GM12878 (cell line): ENCODE measurements at regions not wholly inside any gene's neighbourhood (a gene's known extent, or its start where the extent isn't known, plus 50 kb on each side); places are given as distances from the start of the nearest gene placed in this dataset.

ENCODE experiments used
- ATAC-seq: fragments of 200-7000 bp; cut with Tn5 transposase; 3 replicates; pipeline ENCODE4 v1.9.1; 2020; ENCODE audit warnings: mild to moderate bottlenecking, moderate library complexity
- BruUV-seq: library from RNA; stranded (reverse); fragments of 400-500 nt; replicated peaks from 2 replicates; lab custom pipeline; 2021; lab: Mats Ljungman, UMichigan
- CTCF ChIA-PET: fragments of 300-600 bp; sonication (Branson Sonifier 250); formaldehyde crosslinking; extraction: SDS; loops from one replicate; lab custom pipeline; 2021; ENCODE audit warnings: inconsistent platforms; lab: Yijun Ruan, JAX
- POLR2A ChIA-PET: fragments of 350-600 bp; formaldehyde crosslinking; extraction: SDS; loops from one replicate; lab custom pipeline; 2021; ENCODE audit warnings: inconsistent platforms; lab: Charles Lee
- RAD21 ChIA-PET: fragments of 300-600 bp; sonication (Branson Sonifier 250); formaldehyde crosslinking; loops from one replicate; lab custom pipeline; 2023; ENCODE audit warnings: antibody characterized with exemption; ENCODE audit not compliant: unreplicated experiment; lab: Charles Lee
- SMC1A ChIA-PET: fragments of 300-600 bp; sonication (Branson Sonifier 250); formaldehyde crosslinking; loops from one replicate; lab custom pipeline; 2023; ENCODE audit not compliant: unreplicated experiment, uncharacterized antibody; lab: Charles Lee
- DNase-seq: peaks from one replicate; pipeline ENCODE4 v3.0.0-alpha.2; 2011; ENCODE audit warnings: low read depth, low spot score
- FAIRE-seq: peaks from 3 replicates; lab custom pipeline; 2011; peaks lifted over from hg19 to GRCh38; lab: Jason Lieb, UNC
- H2AFZ ChIP-seq: 2 replicates; pipeline ENCODE4 v1.6.0; 2011; ENCODE audit warnings: low read depth, low read length, control low read depth; ENCODE audit not compliant: control insufficient read depth
- H3K27ac ChIP-seq: 2 replicates; pipeline ENCODE4 v1.5.1; 2011; ENCODE audit warnings: control low read depth; ENCODE audit not compliant: control insufficient read depth, insufficient read depth
- H3K27me3 ChIP-seq, 2 experiments: replicated peaks in 1 of 2; 2 replicates each; pipeline versions ENCODE4 v1.6.0 to v1.6.1; 2011; ENCODE audit warnings: low read length in 1 of 2; ENCODE audit not compliant: control insufficient read depth in 2 of 2, insufficient read depth in 2 of 2
- H3K36me3 ChIP-seq, 2 experiments: 2 replicates each; pipeline ENCODE4 v1.5.1; 2011; ENCODE audit warnings: low read length in 1 of 2; ENCODE audit not compliant: control insufficient read depth in 2 of 2, insufficient read depth in 2 of 2
- H3K4me1 ChIP-seq: 2 replicates; pipeline ENCODE4 v1.6.1; 2011; ENCODE audit warnings: mild to moderate bottlenecking, low read length, moderate library complexity, mixed read lengths; ENCODE audit not compliant: control insufficient read depth, insufficient read depth
- H3K4me2 ChIP-seq: 2 replicates; pipeline ENCODE4 v1.6.0; 2011; ENCODE audit warnings: control low read depth; ENCODE audit not compliant: control insufficient read depth, insufficient read depth
- H3K4me3 ChIP-seq: fragments of 200-600 bp; sonication (generic); 2 replicates; pipeline ENCODE4 v1.5.1; 2016
- H3K79me2 ChIP-seq: 2 replicates; pipeline ENCODE4 v1.6.0; 2011; ENCODE audit warnings: low read length; ENCODE audit not compliant: control insufficient read depth, insufficient read depth
- H3K9ac ChIP-seq: 2 replicates; pipeline ENCODE4 v1.8.0; 2011; ENCODE audit warnings: low read length, control low read depth, mixed read lengths; ENCODE audit not compliant: control insufficient read depth, insufficient read depth
- H3K9me3 ChIP-seq: replicated peaks from 3 replicates; pipeline ENCODE4 v1.5.1; 2011; ENCODE audit warnings: mild to moderate bottlenecking, low read length; ENCODE audit not compliant: control insufficient read depth, insufficient read depth
- H4K20me1 ChIP-seq: 2 replicates; pipeline ENCODE4 v1.6.0; 2011; ENCODE audit not compliant: control insufficient read depth, insufficient read depth
- BACH1 ChIP-seq: fragments of 450-650 bp; IDR thresholded peaks from 2 replicates; pipeline ENCODE4 v1.6.1; 2017; ENCODE audit warnings: mild to moderate bottlenecking, borderline replicate concordance
- BHLHE40 ChIP-seq, 2 experiments: fragments of 450-650 bp in 1 of 2; IDR thresholded peaks; 2 replicates each; pipeline ENCODE4 v1.6.1; 2011 to 2017; ENCODE audit warnings: low read depth in 2 of 2, borderline replicate concordance in 1 of 2, improper control_type of control experiment in 1 of 2, low read length in 1 of 2, mild to moderate bottlenecking in 1 of 2
- CBX5 ChIP-seq: sonication (generic); IDR thresholded peaks from 2 replicates; pipeline ENCODE4 v1.6.1; 2016; ENCODE audit warnings: low read depth, moderate library complexity, mild to moderate bottlenecking, inconsistent platforms
- CHD1 ChIP-seq: IDR thresholded peaks from 2 replicates; pipeline ENCODE4 v1.6.1; 2012; ENCODE audit warnings: low read depth, low read length, improper control_type of control experiment
- CHD4 ChIP-seq: fragments of 200-600 bp; sonication (generic); IDR thresholded peaks from 2 replicates; pipeline ENCODE4 v1.6.1; 2016; ENCODE audit warnings: mild to moderate bottlenecking
- ELK1 ChIP-seq: IDR thresholded peaks from 2 replicates; pipeline ENCODE4 v1.6.1; 2012; ENCODE audit warnings: low read depth, low read length, improper control_type of control experiment
- HDGF ChIP-seq: fragments of 450-650 bp; IDR thresholded peaks from 2 replicates; pipeline ENCODE4 v1.6.1; 2016; ENCODE audit warnings: antibody characterized with exemption
- LARP7 ChIP-seq: fragments of 450-650 bp; IDR thresholded peaks from 2 replicates; pipeline ENCODE4 v1.6.1; 2017; ENCODE audit warnings: mild to moderate bottlenecking
- MTA3 ChIP-seq: IDR thresholded peaks from 2 replicates; pipeline ENCODE4 v1.6.1; 2012; ENCODE audit warnings: low read length, inconsistent platforms, borderline replicate concordance
- NR2F1 ChIP-seq: fragments of 450-650 bp; conservative IDR thresholded peaks from 2 replicates; pipeline ENCODE4 v1.6.1; 2017; ENCODE audit warnings: mild to moderate bottlenecking
- POLR2AphosphoS2 ChIP-seq: IDR thresholded peaks from 2 replicates; pipeline ENCODE4 v1.6.1; 2011; ENCODE audit warnings: low read depth, mild to moderate bottlenecking, low read length, improper control_type of control experiment, moderate library complexity
- TARDBP ChIP-seq: IDR thresholded peaks from 2 replicates; pipeline ENCODE4 v1.6.1; 2016; ENCODE audit warnings: borderline replicate concordance
- USF2 ChIP-seq: IDR thresholded peaks from 2 replicates; pipeline ENCODE4 v1.6.1; 2011; ENCODE audit warnings: low read depth, low read length, improper control_type of control experiment, borderline replicate concordance
- ZBTB4 ChIP-seq: fragments of 450-650 bp; formaldehyde crosslinking; IDR thresholded peaks from 2 replicates; pipeline ENCODE4 v1.4.0; 2022; ENCODE audit warnings: mild to moderate bottlenecking, moderate library complexity
- WGBS: methylation state at CpG from one replicate; pipeline ENCODE4 v1.1.6; 2016; ENCODE audit warnings: low lambda C conversion rate; ENCODE audit not compliant: insufficient replicate concordance, insufficient coverage; ENCODE audit errors: missing lambda C conversion rate; 5-methylcytosine and 5-hydroxymethylcytosine counted together
- in situ Hi-C: fragments of 300-500 bp; cut with MboI; formaldehyde crosslinking; loops from 9 replicates; pipeline ENCODE4 v1.14.3; 2018; ENCODE audit warnings: mixed read lengths
- intact Hi-C: fragments of 100-400 bp; cut with micrococcal nuclease; formaldehyde crosslinking; loops from one replicate; pipeline ENCODE4 v1.14.2; 2022; ENCODE audit not compliant: unreplicated experiment

GRCh38 chr17:79399610-79400144 lies 211.2 kb downstream of the RBFOX3 start:
- DNase-seq (no peak), ATAC-seq (no peak), FAIRE-seq (no peak)
- no peaks in the 10 kb centered on the region for H3K9me3 ChIP-seq
- ChIA-PET RAD21 (no interaction called here), POLR2A (no interaction called here), SMC1A (no interaction called here), CTCF (interaction anchor here (1.6 kb wide), 1 partner anchor 317 kb away, joined by 3 read pairs; no protein-coding TSS in a partner anchor)
- no peaks in the 10 kb centered on the region; the same call in 1 of the 2 replicates for H3K4me1 ChIP-seq
- no peaks in the 10 kb centered on the region for H3K79me2 ChIP-seq
- intact Hi-C loops: loop anchor here (5.0 kb wide), 1 partner anchor 308 kb away; no protein-coding TSS in a partner anchor
- WGBS: 36% methylated on average over 15 of the region's 15 CpGs
- H2AFZ ChIP-seq: no peak overlapping the region
- no peak overlapping the region for H3K4me3 ChIP-seq
- BruUV-seq: no TSS peak
- no peak overlapping the region for H3K27ac ChIP-seq
- no peak overlapping the region for H3K9ac ChIP-seq
- H3K4me2 ChIP-seq: no peak overlapping the region
- H3K36me3 ChIP-seq: no peaks in the 10 kb centered on the region
- no peaks in the 10 kb centered on the region for H4K20me1 ChIP-seq
- in situ Hi-C loops: no loop called here
- peaks cover 0 to 4% of the 10 kb centered on the region in 2 experiments; a peak in 1 of 4 replicates for H3K27me3 ChIP-seq
- TF ChIP-seq POLR2AphosphoS2: no peak
- no peak for TF ChIP-seq HDGF
- TF ChIP-seq BACH1: no peak
- no peak for TF ChIP-seq ZBTB4 (CRISPR knock-in tag)
- TF ChIP-seq CHD1: no peak
- TF ChIP-seq USF2: no peak
- TF ChIP-seq BHLHE40 (IDR thresholded peaks at IDR 0.05; ENCODE audit: borderline replicate concordance in 1 of 2, low read depth in 2 of 2, low read length in 1 of 2): no peak
- TF ChIP-seq LARP7: no peak
- TF ChIP-seq ELK1: no peak
- TF ChIP-seq MTA3: no peak
- no peak for TF ChIP-seq NR2F1
- no peak for TF ChIP-seq CHD4
- TF ChIP-seq CBX5: no peak
- TF ChIP-seq TARDBP: no peak
- TF ChIP-seq, all 136 proteins: peak for 0
